ENCODE measurements at regions not wholly inside any gene's neighbourhood (a gene's known extent, or its start where the extent isn't known, plus 50 kb on each side); places are given as distances from the start of the nearest gene placed in this dataset.

DNA sequence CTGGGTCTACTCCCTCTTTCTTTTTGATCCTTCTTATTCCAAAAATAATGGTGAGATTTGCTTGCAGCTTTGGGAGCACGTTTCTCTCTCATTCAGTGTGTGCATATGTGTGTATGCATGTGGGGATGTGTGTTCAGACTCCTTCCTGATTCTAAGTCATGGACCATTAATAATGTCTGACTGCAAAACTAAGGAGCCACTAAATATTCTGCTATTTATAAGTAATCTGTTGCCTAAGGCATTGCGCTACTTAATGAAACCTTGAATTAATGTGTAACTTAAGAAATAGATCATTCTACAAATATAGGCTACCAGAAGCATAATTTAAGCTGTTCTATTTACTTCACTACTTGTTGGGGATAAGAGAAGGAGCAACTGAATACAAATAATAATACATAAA is 182.1 kb downstream of the TFCP2L1 start:
- H3K27me3 Mint-ChIP-seq (ENCODE audit: low read depth): peaks cover 42% of the 10 kb centered on the region
- TF ChIP-seq, protein P1, sequence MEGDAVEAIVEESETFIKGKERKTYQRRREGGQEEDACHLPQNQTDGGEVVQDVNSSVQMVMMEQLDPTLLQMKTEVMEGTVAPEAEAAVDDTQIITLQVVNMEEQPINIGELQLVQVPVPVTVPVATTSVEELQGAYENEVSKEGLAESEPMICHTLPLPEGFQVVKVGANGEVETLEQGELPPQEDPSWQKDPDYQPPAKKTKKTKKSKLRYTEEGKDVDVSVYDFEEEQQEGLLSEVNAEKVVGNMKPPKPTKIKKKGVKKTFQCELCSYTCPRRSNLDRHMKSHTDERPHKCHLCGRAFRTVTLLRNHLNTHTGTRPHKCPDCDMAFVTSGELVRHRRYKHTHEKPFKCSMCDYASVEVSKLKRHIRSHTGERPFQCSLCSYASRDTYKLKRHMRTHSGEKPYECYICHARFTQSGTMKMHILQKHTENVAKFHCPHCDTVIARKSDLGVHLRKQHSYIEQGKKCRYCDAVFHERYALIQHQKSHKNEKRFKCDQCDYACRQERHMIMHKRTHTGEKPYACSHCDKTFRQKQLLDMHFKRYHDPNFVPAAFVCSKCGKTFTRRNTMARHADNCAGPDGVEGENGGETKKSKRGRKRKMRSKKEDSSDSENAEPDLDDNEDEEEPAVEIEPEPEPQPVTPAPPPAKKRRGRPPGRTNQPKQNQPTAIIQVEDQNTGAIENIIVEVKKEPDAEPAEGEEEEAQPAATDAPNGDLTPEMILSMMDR (IDR thresholded peaks at IDR 0.05; ENCODE audit: unreplicated experiment): no peak
- peaks cover 4% of the 10 kb centered on the region for H3K4me1 Mint-ChIP-seq
- DNase-seq (ENCODE audit: low spot score in 2 of 2, unreplicated experiment in 2 of 2): no peak
- H3K27ac Mint-ChIP-seq: no peak overlapping the region
- no peaks in the 10 kb centered on the region for H3K9me3 Mint-ChIP-seq
- H3K36me3 Mint-ChIP-seq: no peaks in the 10 kb centered on the region
- H3K4me3 Mint-ChIP-seq: no peak overlapping the region

DNA sequence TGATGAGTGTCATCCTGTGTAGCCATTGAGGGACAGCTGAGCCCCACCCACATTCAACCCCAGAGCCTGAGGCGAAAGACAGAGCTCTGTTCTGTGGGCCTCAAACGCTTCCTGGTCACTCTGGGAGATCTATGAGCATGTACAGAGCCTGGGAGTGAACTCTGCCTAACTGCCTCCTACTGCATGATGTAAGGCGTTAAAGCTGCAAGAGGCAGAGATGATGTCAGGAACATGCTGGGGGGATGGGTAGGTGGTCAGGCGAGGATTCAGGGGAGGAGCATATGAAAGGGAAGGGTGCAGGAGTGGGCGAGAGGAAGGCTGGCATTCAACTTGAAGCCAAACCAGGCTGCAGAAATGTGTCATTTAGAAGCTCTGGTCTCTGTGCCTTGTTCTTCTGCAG is 181.0 kb downstream of the TFCP2L1 start:
- Mint-ChIP-seq H3K36me3 (no peaks in the 10 kb centered on the region), H3K4me1 (peaks cover 4% of the 10 kb centered on the region), H3K9me3 (no peaks in the 10 kb centered on the region), H3K27me3 (ENCODE audit: low read depth) (peaks cover 33% of the 10 kb centered on the region), H3K4me3 (no peak overlapping the region), H3K27ac (no peak overlapping the region)
- TF ChIP-seq, protein P1 (IDR thresholded peaks at IDR 0.05; ENCODE audit: unreplicated experiment): no peak
- DNase-seq (ENCODE audit: low spot score in 2 of 2, unreplicated experiment in 2 of 2): no peak

DNA sequence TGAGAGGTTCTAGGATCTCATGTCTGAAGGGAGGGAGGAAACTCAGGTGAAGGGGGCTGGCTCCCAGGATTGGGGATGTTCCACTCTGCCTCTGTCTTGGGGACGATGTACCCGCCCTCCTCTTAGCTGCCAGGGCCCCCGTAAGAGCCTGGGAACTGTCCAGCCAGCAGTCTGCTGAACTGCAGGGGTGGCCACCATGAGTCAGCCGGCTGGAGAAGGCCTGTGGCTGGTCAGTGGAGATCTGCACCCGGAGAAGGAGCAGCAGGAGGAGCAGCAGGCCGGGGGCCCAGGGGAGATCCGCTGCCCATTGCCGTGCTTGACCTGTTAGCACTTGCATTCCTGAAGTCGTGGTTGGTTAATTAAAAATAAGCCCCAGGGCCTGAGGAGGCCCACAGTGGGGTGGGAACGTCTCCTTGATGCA is 180.3 kb downstream of the TFCP2L1 start:
- Mint-ChIP-seq H3K9me3 (no peaks in the 10 kb centered on the region), H3K4me1 (peaks cover 4% of the 10 kb centered on the region), H3K27me3 (ENCODE audit: low read depth) (peaks cover 33% of the 10 kb centered on the region), H3K36me3 (no peaks in the 10 kb centered on the region), H3K4me3 (no peak overlapping the region), H3K27ac (no peak overlapping the region)
- DNase-seq (ENCODE audit: low spot score in 2 of 2, unreplicated experiment in 2 of 2): no peak
- TF ChIP-seq, protein P1 (IDR thresholded peaks at IDR 0.05; ENCODE audit: unreplicated experiment): no peak

DNA sequence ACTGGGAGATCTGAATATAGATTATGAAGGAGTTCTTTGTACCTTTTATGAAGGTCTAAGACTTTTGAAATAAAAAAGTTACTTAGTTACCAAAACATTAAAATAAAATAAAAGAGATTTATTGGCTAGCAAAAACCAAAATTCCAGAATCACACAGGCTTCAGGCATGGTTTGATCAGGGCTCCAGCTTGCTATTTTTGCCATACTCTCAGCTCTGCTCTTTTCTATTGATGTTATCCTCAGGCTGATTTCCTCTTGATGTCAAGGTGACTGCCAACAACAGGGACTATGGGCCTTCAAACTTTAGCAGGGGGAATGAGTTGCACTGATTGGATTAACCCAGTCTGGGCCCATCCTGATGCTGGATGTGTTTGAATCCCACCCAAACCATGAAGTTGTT is 174.1 kb downstream of the TFCP2L1 start:
- peaks cover 18% of the 10 kb centered on the region for H3K27me3 Mint-ChIP-seq (ENCODE audit: low read depth)
- TF ChIP-seq, protein P1 (IDR thresholded peaks at IDR 0.05; ENCODE audit: unreplicated experiment): no peak
- no peak overlapping the region for H3K4me3 Mint-ChIP-seq
- H3K4me1 Mint-ChIP-seq: no peaks in the 10 kb centered on the region
- H3K27ac Mint-ChIP-seq: no peak overlapping the region
- H3K36me3 Mint-ChIP-seq: no peaks in the 10 kb centered on the region
- peaks cover 17% of the 10 kb centered on the region for H3K9me3 Mint-ChIP-seq
- DNase-seq (ENCODE audit: low spot score in 2 of 2, unreplicated experiment in 2 of 2): no peak

DNA sequence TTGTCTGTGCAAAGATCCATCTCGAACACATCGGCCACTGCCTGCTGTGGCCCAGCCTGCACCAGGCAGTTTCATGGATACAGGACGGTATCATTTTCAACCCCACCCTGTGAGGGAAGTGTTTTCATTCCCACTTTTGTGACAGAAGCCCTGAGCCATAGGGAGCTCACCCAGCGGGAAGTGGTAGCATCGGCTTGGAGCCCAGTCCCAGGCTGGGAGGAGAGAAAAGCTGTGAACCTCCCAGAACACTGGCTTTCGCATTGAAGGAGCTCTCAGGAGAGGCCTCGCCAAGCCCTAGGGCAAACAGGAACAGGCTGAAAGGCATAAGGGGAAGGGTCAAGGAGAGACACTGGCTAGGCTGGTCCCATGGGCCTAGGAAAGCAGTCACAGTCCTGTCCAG is 166.1 kb downstream of the TFCP2L1 start:
- no peak overlapping the region for H3K27ac Mint-ChIP-seq
- no peak for DNase-seq (ENCODE audit: low spot score in 2 of 2, unreplicated experiment in 2 of 2)
- H3K9me3 Mint-ChIP-seq: no peaks in the 10 kb centered on the region
- no peak overlapping the region for H3K4me3 Mint-ChIP-seq
- TF ChIP-seq, protein P1 (IDR thresholded peaks at IDR 0.05; ENCODE audit: unreplicated experiment): no peak
- H3K27me3 Mint-ChIP-seq (ENCODE audit: low read depth): peaks cover 24% of the 10 kb centered on the region
- no peaks in the 10 kb centered on the region for H3K4me1 Mint-ChIP-seq
- H3K36me3 Mint-ChIP-seq: no peaks in the 10 kb centered on the region

DNA sequence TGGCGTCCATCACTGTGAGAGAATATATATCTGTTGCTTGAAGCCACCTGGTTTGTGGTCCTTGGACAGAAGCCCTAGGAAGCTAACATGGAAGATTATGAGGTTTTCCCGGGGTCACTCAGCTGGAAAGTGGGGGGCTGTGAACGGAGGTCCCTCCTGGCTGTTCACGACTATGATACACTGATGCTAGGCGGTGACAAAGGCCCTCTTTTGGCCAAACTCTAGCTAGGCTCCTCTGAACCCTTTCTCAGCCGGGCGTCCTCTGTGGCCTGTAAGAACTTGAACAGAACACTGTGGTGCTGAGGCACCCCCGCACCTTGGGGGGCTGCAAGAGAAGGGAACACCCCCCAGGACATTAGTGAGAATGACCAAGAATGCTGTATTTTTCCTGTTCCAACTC is 164.6 kb downstream of the TFCP2L1 start:
- no peak for DNase-seq (ENCODE audit: low spot score in 2 of 2, unreplicated experiment in 2 of 2)
- Mint-ChIP-seq H3K36me3 (no peaks in the 10 kb centered on the region), H3K4me3 (no peak overlapping the region), H3K4me1 (no peaks in the 10 kb centered on the region), H3K27ac (no peak overlapping the region), H3K9me3 (no peaks in the 10 kb centered on the region), H3K27me3 (ENCODE audit: low read depth) (peaks cover 32% of the 10 kb centered on the region)
- TF ChIP-seq, protein P1 (IDR thresholded peaks at IDR 0.05; ENCODE audit: unreplicated experiment): no peak
